NCI-H1105 treated with DMSO at 0.1 percent for 48 hours (cell line): ENCODE measurements at regions not wholly inside any gene's neighbourhood (a gene's known extent, or its start where the extent isn't known, plus 50 kb on each side); places are given as distances from the start of the nearest gene placed in this dataset.

Source experiments
- DNase-seq: peaks from one replicate; lab custom pipeline; 2025; lab: John Stamatoyannopoulos, UW

GRCh38 chr21:19683492-19683891, 1279.9 kb upstream of the TMPRSS15 start:
- no peak for DNase-seq

DNA sequence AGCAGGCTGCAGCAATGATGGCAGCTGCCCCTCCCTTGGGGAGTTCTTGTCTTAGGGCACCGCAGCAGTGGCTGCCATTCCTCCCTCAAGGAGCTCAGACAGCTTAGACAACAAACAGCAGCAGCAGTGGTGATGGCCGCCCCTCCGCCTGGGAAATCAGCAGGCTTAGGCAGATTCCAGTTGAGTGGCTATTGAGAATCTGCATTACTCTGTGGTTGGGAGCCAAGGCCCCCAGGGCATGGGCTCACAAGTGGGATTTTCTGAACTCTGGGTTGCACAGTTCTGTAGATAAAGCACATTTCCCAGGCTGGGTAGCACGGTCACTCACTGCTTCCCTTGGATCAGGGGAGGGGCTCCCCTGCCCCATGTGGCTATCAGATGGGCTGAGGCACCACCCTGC, 1280.7 kb upstream of the TMPRSS15 start:
- no peak for DNase-seq

GRCh38 chr21:19692231-19692630, 1288.6 kb upstream of the TMPRSS15 start:
- DNase-seq: no peak

DNA sequence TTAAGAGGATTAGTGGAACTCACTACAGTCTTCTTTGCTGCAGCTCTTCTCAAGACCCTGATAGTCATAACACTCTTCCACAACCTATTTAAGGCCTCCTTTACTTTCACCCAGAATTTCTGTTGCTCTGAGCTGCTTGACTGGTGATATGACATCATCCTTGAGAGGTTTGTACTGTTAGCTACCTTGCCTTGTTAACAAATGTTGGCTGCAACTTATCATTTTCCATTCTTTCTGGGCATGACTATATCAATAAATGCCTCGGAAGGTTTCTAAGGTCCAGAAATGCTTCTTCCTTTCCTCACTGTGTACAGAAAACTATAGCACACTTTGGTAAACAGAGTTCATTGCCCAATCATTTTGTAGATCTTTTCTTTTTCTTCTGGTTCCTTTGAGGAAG, 1292.2 kb upstream of the TMPRSS15 start:
- DNase-seq: no peak

- DNase-seq: no peak
These were observed 1296.9 kb upstream of the TMPRSS15 start for GRCh38 chr21:19700476-19700875.

- DNase-seq: no peak
These were observed 1295.5 kb upstream of the NCAM2 start for GRCh38 chr21:19702726-19703125.

GRCh38 chr21:19704832-19705231, 1293.4 kb upstream of the NCAM2 start:
- no peak for DNase-seq

GRCh38 chr21:19712441-19712840, 1285.8 kb upstream of the NCAM2 start:
- no peak for DNase-seq

DNA sequence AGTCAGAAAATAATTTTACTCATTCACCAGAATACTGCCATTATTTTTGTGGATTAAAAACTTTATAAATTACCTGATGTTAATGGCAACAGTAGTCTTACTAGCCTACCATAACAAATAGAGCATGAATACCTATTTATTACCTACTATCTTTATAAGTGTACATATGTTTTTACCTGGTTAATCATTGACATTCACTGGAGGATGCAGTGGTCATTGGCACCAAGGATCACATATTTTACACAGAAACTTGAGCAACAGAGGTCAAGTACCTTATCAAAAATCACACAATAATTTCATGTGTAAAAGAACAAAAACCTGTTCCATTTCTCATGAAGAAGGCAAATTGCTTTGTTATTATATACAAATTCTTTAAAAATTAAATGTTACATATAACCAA, 1284.9 kb upstream of the NCAM2 start:
- DNase-seq: no peak

GRCh38 chr21:19724081-19724480, 1274.1 kb upstream of the NCAM2 start:
- no peak for DNase-seq

- DNase-seq: no peak
These were observed 1267.0 kb upstream of the NCAM2 start for GRCh38 chr21:19731251-19731650.

DNA sequence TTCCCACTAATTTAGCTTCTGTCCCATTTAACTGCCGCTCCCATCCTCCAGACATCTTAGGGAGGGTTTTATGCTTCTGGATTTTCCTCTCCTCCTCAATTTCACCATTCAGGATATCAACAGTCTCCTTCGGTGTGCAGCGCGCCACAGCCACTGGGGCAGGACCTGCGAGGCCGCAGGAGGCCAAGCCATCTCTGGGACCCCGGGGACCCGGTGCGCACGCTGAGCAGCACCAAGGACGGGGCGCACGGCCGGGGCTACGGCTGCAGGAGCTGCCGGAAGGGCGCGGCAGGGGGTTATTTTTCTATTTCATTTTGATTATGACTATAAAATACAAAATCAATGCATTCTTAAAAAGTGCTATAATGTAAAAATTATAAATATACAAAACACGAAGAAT, 1238.4 kb upstream of the NCAM2 start:
- DNase-seq: no peak

GRCh38 chr21:19767546-19767945, 1230.7 kb upstream of the NCAM2 start:
- no peak for DNase-seq

GRCh38 chr21:19771881-19772280, 1226.3 kb upstream of the NCAM2 start:
- DNase-seq: no peak

- no peak for DNase-seq
These were observed 1222.1 kb upstream of the NCAM2 start for GRCh38 chr21:19776076-19776475.

DNA sequence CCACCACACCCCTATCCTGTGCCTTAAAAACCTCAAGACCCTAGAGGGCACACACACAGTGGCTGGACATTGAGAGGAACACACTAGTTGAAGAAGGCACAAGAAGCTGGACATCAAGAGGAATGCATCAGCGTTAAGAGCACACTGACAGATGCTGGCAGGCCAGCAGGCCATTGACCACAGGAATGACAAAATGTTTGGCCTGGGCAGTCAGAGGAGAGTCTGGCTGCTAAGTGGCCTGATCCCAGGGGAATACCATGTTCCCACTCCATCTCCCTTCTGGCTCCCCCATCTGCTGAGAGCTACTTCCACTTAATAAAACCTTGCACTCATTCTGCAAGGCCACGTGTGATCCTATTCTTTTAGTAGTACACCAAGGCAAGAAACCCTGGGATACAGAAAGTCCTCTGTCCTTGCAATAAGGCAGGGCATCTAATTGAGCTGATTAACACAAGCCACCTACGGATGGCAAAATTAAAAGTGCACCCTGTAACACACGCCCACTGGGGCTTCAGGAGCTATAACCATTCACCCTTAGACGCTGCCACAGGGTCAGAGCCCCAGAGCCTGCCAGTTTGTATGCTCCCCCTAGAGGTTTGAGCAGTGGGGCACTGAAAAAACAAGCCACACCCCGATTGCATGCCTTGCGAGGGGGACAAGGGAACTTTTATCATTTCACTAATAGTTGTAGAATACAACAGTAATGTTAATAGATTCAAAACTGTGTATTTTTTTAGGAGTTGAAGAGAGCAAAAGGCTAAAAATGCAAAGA, 1216.1 kb upstream of the NCAM2 start:
- DNase-seq: no peak

GRCh38 chr21:19785941-19786340, 1212.3 kb upstream of the NCAM2 start:
- no peak for DNase-seq

GRCh38 chr21:19792004-19792403, 1206.2 kb upstream of the NCAM2 start:
- no peak for DNase-seq

- no peak for DNase-seq
These were observed 1191.0 kb upstream of the NCAM2 start for GRCh38 chr21:19807201-19807600.

GRCh38 chr21:19810779-19811178, 1187.4 kb upstream of the NCAM2 start:
- no peak for DNase-seq

DNA sequence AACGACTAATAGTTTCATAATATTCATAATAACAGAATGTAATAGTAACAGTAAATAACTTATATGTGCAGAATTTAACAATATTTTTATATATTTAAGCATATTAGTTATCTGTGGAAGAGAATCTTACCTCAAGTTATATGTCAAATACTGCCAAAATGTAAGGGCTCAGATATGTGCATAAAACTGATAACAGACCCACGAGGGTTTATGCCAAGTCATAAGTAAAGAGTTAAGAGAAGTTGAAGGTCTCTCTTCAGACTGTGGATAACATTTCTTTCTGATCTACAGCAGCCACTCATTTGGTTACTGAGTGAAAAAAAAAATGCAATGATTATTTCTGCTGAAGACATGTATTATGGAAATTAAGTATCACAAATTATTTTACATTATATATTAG, 1167.8 kb upstream of the NCAM2 start:
- DNase-seq: no peak

- no peak for DNase-seq
These were observed 1165.7 kb upstream of the NCAM2 start for GRCh38 chr21:19832551-19832950.

- no peak for DNase-seq
These were observed 1165.1 kb upstream of the NCAM2 start for GRCh38 chr21:19833082-19833481.

DNA sequence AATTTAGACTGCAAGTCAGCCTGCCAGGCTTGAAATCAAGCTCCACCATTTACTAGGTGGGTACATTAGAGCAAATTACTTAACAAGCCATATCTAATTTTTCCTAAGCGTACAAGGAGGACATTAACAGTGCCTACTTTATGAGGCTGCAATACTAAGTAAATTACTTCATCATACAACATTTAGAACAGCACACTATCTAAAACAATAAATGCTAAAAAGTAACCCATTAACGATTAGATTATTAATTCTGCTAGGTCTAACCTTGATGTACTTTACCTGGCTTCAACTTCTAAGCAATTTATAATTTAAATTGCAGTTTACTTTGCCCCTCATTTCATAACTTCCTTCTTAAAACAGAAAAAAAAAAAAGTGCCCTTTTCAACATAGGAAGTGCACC, 1155.6 kb upstream of the NCAM2 start:
- DNase-seq: no peak
